ENCODE measurements at regions not wholly inside any gene's neighbourhood (a gene's known extent, or its start where the extent isn't known, plus 50 kb on each side); places are given as distances from the start of the nearest gene placed in this dataset.

DNA sequence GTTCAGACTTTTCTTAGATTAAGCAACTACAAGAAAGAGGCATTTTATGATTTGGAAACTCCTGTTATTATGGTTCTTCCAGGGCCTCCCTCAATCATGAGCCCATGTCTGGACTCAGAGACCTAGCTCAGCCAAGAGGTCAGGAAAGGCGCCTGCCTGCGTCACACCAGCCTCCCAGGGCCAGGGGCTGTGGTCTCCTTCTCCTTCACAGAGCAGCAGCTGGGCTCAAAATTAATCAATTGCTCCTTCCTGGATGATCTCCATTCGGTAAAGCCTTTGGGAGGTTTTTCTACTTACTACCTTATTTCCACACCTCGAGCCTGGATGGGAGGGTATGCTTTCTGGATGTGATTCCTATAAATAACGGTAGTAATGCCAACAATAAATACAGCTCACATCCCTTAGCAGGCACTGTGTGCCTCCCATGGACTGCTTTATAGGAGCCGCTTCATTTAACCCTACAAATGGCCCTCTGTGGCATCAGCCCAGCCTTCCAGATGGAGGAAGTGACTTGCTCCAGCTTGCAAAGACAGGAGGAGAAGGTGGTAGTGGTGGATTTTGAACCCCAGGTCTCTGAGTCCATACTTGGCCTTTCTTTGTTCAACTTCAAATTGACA, 1445.6 kb downstream of the TBC1D22A start:
- TF ChIP-seq POLR2A (IDR thresholded peaks at IDR 0.05): no peak
- TF ChIP-seq, protein P1, sequence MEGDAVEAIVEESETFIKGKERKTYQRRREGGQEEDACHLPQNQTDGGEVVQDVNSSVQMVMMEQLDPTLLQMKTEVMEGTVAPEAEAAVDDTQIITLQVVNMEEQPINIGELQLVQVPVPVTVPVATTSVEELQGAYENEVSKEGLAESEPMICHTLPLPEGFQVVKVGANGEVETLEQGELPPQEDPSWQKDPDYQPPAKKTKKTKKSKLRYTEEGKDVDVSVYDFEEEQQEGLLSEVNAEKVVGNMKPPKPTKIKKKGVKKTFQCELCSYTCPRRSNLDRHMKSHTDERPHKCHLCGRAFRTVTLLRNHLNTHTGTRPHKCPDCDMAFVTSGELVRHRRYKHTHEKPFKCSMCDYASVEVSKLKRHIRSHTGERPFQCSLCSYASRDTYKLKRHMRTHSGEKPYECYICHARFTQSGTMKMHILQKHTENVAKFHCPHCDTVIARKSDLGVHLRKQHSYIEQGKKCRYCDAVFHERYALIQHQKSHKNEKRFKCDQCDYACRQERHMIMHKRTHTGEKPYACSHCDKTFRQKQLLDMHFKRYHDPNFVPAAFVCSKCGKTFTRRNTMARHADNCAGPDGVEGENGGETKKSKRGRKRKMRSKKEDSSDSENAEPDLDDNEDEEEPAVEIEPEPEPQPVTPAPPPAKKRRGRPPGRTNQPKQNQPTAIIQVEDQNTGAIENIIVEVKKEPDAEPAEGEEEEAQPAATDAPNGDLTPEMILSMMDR (IDR thresholded peaks at IDR 0.05 in 8 of 11, conservative IDR thresholded peaks at IDR 0.05 in 3 of 11): no peak
- TF ChIP-seq POLR2AphosphoS5 (IDR thresholded peaks at IDR 0.05): no peak

Measured in spleen (tissue), 7 donors.